ENCODE measurements at regions not wholly inside any gene's neighbourhood (a gene's known extent, or its start where the extent isn't known, plus 50 kb on each side); places are given as distances from the start of the nearest gene placed in this dataset.

- Histone ChIP-seq H3K27me3 (replicated peaks in 1 of 2; ENCODE audit: control insufficient read depth in 2 of 2, insufficient read depth in 2 of 2, low read length in 1 of 2) (no peaks in the 10 kb centered on the region), H3K36me3 (ENCODE audit: control insufficient read depth in 2 of 2, insufficient read depth in 2 of 2, low read length in 1 of 2) (no peaks in the 10 kb centered on the region), H3K4me1 (ENCODE audit: control insufficient read depth, insufficient read depth, low read length) (no peaks in the 10 kb centered on the region), H3K27ac (ENCODE audit: control insufficient read depth, insufficient read depth) (no peak overlapping the region), H4K20me1 (ENCODE audit: control insufficient read depth, insufficient read depth) (no peaks in the 10 kb centered on the region), H3K9ac (ENCODE audit: control insufficient read depth, insufficient read depth, low read length) (no peak overlapping the region), H3K4me2 (ENCODE audit: control insufficient read depth, insufficient read depth) (no peak overlapping the region), H2AFZ (ENCODE audit: control insufficient read depth, low read depth, low read length) (no peak overlapping the region), H3K9me3 (replicated peaks; ENCODE audit: control insufficient read depth, insufficient read depth, low read length) (no peaks in the 10 kb centered on the region), H3K79me2 (ENCODE audit: control insufficient read depth, insufficient read depth, low read length) (no peaks in the 10 kb centered on the region), H3K4me3 (no peak overlapping the region)
- FAIRE-seq (no peak), DNase-seq (ENCODE audit: low read depth, low spot score) (no peak), ATAC-seq (no peak)
- TF ChIP-seq MYC (IDR thresholded peaks at IDR 0.05; ENCODE audit: insufficient read depth, insufficient read length, insufficient replicate concordance, low read length, severe bottlenecking) = no peak
- TF ChIP-seq, protein P1, sequence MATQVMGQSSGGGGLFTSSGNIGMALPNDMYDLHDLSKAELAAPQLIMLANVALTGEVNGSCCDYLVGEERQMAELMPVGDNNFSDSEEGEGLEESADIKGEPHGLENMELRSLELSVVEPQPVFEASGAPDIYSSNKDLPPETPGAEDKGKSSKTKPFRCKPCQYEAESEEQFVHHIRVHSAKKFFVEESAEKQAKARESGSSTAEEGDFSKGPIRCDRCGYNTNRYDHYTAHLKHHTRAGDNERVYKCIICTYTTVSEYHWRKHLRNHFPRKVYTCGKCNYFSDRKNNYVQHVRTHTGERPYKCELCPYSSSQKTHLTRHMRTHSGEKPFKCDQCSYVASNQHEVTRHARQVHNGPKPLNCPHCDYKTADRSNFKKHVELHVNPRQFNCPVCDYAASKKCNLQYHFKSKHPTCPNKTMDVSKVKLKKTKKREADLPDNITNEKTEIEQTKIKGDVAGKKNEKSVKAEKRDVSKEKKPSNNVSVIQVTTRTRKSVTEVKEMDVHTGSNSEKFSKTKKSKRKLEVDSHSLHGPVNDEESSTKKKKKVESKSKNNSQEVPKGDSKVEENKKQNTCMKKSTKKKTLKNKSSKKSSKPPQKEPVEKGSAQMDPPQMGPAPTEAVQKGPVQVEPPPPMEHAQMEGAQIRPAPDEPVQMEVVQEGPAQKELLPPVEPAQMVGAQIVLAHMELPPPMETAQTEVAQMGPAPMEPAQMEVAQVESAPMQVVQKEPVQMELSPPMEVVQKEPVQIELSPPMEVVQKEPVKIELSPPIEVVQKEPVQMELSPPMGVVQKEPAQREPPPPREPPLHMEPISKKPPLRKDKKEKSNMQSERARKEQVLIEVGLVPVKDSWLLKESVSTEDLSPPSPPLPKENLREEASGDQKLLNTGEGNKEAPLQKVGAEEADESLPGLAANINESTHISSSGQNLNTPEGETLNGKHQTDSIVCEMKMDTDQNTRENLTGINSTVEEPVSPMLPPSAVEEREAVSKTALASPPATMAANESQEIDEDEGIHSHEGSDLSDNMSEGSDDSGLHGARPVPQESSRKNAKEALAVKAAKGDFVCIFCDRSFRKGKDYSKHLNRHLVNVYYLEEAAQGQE (IDR thresholded peaks at IDR 0.05; ENCODE audit: low read depth, low read length) = no peak
- no peak for TF ChIP-seq NFYB (IDR thresholded peaks at IDR 0.05; ENCODE audit: insufficient read depth, low read depth, low read length)
- TF ChIP-seq PML (IDR thresholded peaks at IDR 0.05; ENCODE audit: low read length) = no peak
- TF ChIP-seq, protein P2, sequence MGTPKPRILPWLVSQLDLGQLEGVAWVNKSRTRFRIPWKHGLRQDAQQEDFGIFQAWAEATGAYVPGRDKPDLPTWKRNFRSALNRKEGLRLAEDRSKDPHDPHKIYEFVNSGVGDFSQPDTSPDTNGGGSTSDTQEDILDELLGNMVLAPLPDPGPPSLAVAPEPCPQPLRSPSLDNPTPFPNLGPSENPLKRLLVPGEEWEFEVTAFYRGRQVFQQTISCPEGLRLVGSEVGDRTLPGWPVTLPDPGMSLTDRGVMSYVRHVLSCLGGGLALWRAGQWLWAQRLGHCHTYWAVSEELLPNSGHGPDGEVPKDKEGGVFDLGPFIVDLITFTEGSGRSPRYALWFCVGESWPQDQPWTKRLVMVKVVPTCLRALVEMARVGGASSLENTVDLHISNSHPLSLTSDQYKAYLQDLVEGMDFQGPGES (IDR thresholded peaks at IDR 0.05) = no peak
- no peak for TF ChIP-seq CHD1 (IDR thresholded peaks at IDR 0.05; ENCODE audit: low read depth, low read length)
- TF ChIP-seq SREBF2 (IDR thresholded peaks at IDR 0.05; ENCODE audit: low read length) = no peak
- no TSS peak for BruUV-seq (replicated peaks)
- POLR2A ChIA-PET = no interaction called here
- in situ Hi-C loops (cut with MboI) (no loop called here), intact Hi-C loops (cut with micrococcal nuclease; ENCODE audit: unreplicated experiment) (no loop called here)
- CTCF ChIA-PET = no interaction called here
- RAD21 ChIA-PET (ENCODE audit: unreplicated experiment) = no interaction called here
- SMC1A ChIA-PET (ENCODE audit: uncharacterized antibody, unreplicated experiment) = interaction anchor here (0.6 kb wide), 1 partner anchor 194 kb away, joined by 3 read pairs; no protein-coding TSS in a partner anchor
These were observed 490.0 kb downstream of the TXNL1 start for GRCh38 chr18:56148373-56148772.
